ENCODE measurements at regions not wholly inside any gene's neighbourhood (a gene's known extent, or its start where the extent isn't known, plus 50 kb on each side); places are given as distances from the start of the nearest gene placed in this dataset.

DNA sequence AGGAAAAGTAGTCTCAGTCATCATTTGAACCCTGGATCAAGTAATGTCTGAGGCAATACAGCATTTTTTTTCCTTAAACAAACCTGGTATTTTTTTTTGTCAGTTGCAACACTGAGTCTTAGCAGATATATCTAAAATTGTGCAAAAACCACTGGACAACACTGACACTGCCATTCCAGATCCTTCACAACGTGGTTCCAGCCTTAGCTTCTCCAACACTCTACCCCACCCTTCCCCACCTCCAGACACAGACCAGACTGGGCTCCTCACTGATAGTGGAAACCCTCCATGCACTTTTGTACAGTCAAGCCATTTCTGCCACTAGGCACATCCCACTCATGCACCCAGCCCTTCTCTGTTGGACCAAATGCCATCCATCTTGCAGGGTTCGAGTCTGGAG, 199.6 kb upstream of the CTNNB1 start:
- no peak for DNase-seq

DNA sequence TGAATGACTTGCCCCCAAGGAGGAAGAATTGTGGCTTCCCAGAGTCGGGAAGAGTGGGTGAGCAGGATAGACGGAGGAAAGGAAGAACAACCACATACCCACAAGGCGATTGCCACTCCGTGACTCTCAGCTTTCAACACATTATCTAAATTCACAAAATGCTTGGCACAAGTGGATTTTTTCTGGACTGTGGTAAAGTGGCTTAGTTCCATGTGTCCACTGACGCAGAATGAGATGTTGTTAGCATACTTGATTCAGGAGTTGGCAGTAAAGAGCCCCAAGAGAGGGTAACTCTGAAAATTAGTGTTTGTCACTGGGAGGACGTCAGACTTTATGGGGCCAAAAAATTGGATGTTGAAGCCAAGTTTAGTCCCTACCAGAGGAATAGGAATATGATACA, 198.8 kb upstream of the CTNNB1 start:
- no peak for DNase-seq

GRCh38 chr3:41001556-41001955, 197.7 kb upstream of the CTNNB1 start:
- no peak for DNase-seq

DNA sequence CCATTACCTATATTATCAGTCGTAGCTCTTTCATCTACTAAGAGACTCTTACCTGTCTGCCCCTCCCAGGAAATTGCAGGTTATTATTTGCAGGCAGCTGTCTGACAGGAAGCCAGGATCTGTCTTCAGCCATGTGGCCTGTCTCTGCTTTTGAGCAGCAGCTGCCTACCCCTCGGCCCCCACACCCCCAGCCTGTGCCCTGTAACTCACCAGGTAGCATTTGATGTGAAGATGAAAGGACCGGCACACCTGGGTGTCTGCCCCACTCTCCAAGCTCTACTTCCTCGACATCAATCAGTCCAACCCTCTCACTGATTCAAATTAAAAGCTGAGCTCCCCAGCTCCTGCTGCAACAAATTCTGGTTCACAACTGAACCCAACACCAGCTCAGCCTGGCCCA, 197.2 kb upstream of the CTNNB1 start:
- DNase-seq: no peak

DNA sequence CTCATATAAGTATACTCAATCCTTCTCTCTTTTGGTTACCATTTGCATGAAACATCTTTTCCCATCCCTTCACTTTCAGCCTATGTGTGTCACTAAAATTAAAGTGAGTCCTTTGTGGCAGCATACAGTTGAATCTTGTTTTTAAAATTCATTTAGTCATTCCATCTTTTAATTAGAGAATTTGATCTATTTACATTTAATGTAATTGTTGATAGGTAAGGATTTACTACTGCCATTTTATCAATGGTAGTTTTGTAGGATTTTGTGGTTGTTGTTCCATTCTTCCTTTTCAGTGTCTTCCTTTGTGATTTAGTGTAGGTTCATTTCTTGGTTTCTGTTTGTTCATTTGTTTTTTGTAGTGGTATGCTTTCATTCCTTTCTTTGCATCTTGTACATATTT, 191.9 kb upstream of the CTNNB1 start:
- no peak for DNase-seq

GRCh38 chr3:41011854-41012253, 187.5 kb upstream of the CTNNB1 start:
- DNase-seq: no peak

DNA sequence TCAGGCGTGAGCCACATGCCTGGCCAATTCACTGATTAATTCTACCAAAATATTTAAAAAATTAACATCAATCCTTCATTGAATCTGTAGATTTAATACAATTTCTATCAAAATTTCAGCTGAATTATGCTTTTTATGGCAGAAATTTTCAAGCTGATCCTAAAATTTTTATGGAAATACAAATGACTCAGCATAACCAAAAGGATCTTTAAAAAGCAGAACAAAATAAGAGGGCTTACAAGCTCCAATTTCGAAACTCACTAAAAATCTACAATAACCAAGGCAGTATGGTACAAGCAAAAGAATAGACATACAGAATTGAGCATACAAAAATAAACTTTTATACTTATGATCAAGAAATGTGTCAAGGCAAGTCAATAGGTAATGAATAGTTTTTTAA, 180.4 kb upstream of the CTNNB1 start:
- DNase-seq: no peak

- DNase-seq: no peak
Observed at GRCh38 chr3:41024031-41024836, 175.1 kb upstream of the CTNNB1 start.

GRCh38 chr3:41026394-41027177, 172.7 kb upstream of the CTNNB1 start:
- DNase-seq: peak; percentile 5

GRCh38 chr3:41029356-41029755, 169.9 kb upstream of the CTNNB1 start:
- no peak for DNase-seq

GRCh38 chr3:41030220-41030619, 169.1 kb upstream of the CTNNB1 start:
- no peak for DNase-seq

DNA sequence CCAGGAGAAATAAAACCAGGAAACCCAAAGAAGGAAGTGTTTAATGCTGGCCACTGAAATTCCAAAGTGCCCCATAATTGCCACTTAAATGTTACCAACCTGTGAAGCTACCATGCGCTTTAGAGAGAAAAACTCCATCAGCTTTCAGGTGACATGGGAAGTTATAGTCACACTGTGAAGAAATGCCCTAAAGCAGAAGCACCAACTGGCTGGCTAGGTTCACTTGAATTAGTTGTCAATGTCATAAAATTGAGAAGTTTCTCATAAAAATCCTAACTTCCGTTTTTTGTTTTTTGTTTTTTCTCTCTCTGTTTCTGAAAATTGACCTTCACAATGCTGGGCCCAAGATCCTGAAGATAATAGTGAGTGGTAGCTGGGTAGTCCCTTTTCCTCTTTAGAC, 167.9 kb upstream of the CTNNB1 start:
- no peak for DNase-seq

DNA sequence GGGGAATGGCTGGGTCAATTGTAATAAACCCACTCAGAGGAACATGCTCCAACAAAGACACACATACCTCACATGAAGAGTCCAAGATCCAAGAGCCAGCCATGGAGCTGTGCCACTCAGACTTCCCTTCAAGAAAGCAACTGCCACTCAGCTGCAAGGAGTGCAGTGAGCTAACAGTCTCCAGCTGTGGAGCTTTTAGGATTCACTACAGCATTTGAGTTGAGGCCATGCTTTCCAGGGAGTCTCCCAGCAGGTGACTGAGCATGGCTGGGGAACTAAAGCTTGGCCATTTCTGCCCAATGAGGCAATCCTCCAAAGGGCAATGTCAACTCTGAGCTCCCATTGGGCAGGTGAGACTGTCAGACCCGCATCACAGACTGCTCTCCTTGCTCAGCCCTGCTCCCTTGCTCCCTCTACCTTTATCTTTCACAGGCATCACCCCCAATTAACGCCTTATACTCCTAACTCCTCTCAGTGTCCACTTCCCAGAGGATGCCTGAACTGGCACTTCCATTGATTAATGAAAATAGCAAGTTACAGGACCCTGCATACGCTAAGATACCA, 165.3 kb upstream of the CTNNB1 start:
- no peak for DNase-seq

- DNase-seq: no peak
Observed at GRCh38 chr3:41035456-41036022, 163.8 kb upstream of the CTNNB1 start.

DNA sequence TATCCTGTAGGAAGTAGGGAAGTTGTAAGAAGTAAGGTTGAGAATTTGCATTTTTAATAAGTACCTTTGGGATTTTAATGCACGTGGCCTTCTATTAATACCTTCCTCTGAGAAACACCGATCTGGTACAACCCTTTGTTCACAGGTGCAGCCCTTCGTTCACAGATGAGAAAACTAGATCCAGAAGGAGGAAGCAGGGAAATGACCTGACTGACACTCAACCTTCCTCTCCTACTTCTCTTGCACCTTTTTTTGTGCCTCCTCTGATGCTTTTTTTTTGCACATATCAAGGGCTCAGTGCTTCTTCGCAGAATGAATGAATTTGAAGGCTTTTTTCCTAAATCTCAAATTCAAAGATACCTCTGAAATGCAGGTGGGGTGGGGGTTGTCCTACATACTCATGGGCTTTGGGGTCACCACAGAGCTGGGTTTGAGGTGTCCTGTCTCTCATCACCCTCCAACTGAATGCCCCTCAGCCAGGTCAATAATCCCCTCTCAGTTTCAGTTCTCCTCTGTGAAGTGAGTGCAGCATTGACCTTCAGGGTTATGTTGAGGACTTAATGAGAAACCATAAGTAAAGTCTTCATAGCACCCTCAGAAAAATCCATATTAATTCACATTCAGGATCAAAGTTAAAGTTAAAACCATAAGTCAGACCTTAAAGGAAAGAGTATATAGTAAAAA, 161.5 kb upstream of the CTNNB1 start:
- DNase-seq: no peak

GRCh38 chr3:41040256-41040655, 159.0 kb upstream of the CTNNB1 start:
- DNase-seq: no peak

- DNase-seq: no peak
Observed at GRCh38 chr3:41041462-41041861, 157.8 kb upstream of the CTNNB1 start.

DNA sequence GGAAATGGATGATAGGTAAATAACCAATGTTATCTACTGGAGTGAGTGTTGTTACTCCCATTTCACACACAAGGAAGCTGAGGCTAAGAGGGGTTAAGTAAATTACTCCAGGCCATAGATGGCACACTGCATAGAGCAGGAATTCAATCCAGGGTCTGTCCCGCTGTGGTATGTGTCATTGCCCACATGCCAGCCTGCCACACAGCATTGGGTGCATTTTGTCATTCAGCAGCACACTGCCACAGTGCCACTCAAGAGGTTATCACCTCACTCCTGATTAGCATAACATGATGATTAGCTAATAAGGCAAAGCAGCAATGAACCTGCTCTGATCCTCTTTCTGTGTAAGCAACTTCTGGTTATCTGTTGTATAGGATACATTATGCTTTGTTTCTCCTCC, 157.4 kb upstream of the CTNNB1 start:
- DNase-seq: no peak

- no peak for DNase-seq
Observed at GRCh38 chr3:41044523-41044922, 154.8 kb upstream of the CTNNB1 start.

GRCh38 chr3:41045491-41045890, 153.8 kb upstream of the CTNNB1 start:
- DNase-seq: no peak

DNA sequence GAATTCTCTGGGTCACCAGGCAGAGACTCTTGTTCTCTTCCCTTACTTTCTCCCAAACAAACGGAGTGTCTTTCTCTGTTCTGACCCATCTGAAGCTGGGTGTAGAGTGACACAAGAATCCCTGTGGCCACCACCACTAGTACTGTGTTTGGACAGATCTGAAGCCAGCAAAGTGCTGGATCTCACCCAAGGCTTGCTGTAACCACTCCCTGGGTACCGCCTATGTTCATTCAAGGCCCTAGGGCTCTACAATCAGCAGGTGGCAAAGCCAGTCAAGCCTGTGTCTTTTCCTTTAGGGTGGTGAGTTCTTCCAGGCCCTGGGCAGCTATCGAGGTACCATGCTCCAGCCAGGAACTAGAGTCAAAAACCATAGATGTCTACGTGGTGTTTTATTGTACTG, 149.2 kb upstream of the CTNNB1 start:
- no peak for DNase-seq

DNA sequence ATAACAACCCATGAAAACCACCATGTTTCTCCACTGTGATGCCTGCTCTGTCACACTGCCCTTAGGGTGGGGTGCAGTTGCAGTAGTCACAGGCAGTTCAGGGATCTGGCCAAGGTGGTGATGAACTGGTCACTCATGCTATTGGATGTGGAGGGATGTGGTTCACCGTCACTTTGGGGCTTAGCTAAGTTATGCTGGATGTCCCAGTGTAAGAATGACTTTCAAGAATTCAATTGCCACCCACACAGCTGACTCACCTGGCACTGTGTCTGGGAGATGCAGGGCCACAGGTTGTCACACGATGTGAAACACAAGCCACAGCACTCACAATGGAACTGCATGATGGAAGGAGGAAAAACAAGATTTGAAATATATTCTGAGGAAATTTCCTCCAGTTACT, 146.1 kb upstream of the CTNNB1 start:
- DNase-seq: no peak

GRCh38 chr3:41060106-41060505, 139.2 kb upstream of the CTNNB1 start:
- DNase-seq: no peak
